Peyer's patch (tissue), 4 donors: ENCODE measurements at regions not wholly inside any gene's neighbourhood (a gene's known extent, or its start where the extent isn't known, plus 50 kb on each side); places are given as distances from the start of the nearest gene placed in this dataset.
A peak's percentile ranks its signal among the peaks of the same experiment; 100 is the strongest.

Experiments used
- DNase-seq, 3 donors: peaks; one replicate each; pipeline ENCODE4 v3.0.0-alpha.2; 2017 to 2019
- H3K27ac ChIP-seq, 4 donors: fragments of 200-600 bp; sonication (generic); one replicate each; pipeline ENCODE4 v1.5.1; 2016 to 2019
- H3K27me3 ChIP-seq, 2 donors: fragments of 200-600 bp; sonication (generic); one replicate each; pipeline ENCODE4 v1.5.1; 2019
- H3K36me3 ChIP-seq, 3 donors: fragments of 200-600 bp; sonication (generic); one replicate each; pipeline ENCODE4 v1.5.1; 2016 to 2019
- H3K4me1 ChIP-seq, 4 donors: fragments of 200-600 bp; sonication (generic); one replicate each; pipeline ENCODE4 v1.5.1; 2016 to 2019
- H3K4me3 ChIP-seq, 4 donors: fragments of 200-600 bp; sonication (generic); 1 replicate in 3 of 4; 2 replicates in 1 of 4; pipeline ENCODE4 v1.5.1; 2016 to 2019; ENCODE audit warnings: mild to moderate bottlenecking in 1 of 4
- H3K9me3 ChIP-seq, 4 donors: fragments of 200-600 bp; sonication (generic); one replicate each; pipeline ENCODE4 v1.5.1; 2016 to 2019; ENCODE audit warnings: mild to moderate bottlenecking in 1 of 4
- CTCF ChIP-seq, 6 experiments: fragments of 450-650 bp in 4 of 6; fragments of 200-600 bp in 2 of 6; sonication (generic) in 1 of 6; IDR thresholded peaks; one replicate each; pipeline ENCODE4 v1.5.1; 2017 to 2019; ENCODE audit warnings: antibody characterized with exemption in 6 of 6, mild to moderate bottlenecking in 3 of 6, moderate library complexity in 1 of 6
- POLR2A ChIP-seq, 2 donors: fragments of 450-650 bp; IDR thresholded peaks; one replicate each; pipeline ENCODE4 v1.5.1; 2017; ENCODE audit warnings: antibody characterized with exemption in 2 of 2, mild to moderate bottlenecking in 2 of 2, moderate library complexity in 2 of 2

- H3K4me1 ChIP-seq = no peaks in the 10 kb centered on the region
- no peaks in the 10 kb centered on the region for H3K36me3 ChIP-seq
- H3K27ac ChIP-seq = no peak overlapping the region
- no peaks in the 10 kb centered on the region for H3K27me3 ChIP-seq
- TF ChIP-seq CTCF (IDR thresholded peaks at IDR 0.05) (peak in 4 of 6 experiments; percentile 11 to 23 (median 14)), POLR2A (IDR thresholded peaks at IDR 0.05) (no peak)
- DNase-seq = peak in 1 of 3 donors; percentile 51
- no peak overlapping the region for H3K4me3 ChIP-seq
- H3K9me3 ChIP-seq = no peaks in the 10 kb centered on the region
Measured at GRCh38 chr3:127374086-127375010, 86.5 kb upstream of the PRR20G start.

- H3K4me3 ChIP-seq = no peak overlapping the region
- no peaks in the 10 kb centered on the region for H3K9me3 ChIP-seq
- no peaks in the 10 kb centered on the region for H3K27me3 ChIP-seq
- no peaks in the 10 kb centered on the region for H3K36me3 ChIP-seq
- H3K27ac ChIP-seq = no peak overlapping the region
- TF ChIP-seq CTCF (IDR thresholded peaks at IDR 0.05) (no peak), POLR2A (IDR thresholded peaks at IDR 0.05) (no peak)
- H3K4me1 ChIP-seq = no peaks in the 10 kb centered on the region
- DNase-seq = peak in 1 of 3 donors; percentile 18
Measured at GRCh38 chr3:127373441-127374085, 85.7 kb upstream of the PRR20G start.

- Histone ChIP-seq H3K36me3 (no peaks in the 10 kb centered on the region), H3K4me1 (no peaks in the 10 kb centered on the region), H3K27ac (no peak overlapping the region), H3K9me3 (no peaks in the 10 kb centered on the region), H3K4me3 (no peak overlapping the region), H3K27me3 (no peaks in the 10 kb centered on the region)
- TF ChIP-seq CTCF (IDR thresholded peaks at IDR 0.05) (no peak), POLR2A (IDR thresholded peaks at IDR 0.05) (no peak)
- DNase-seq = peak in 1 of 3 donors; percentile 30
Measured at GRCh38 chr3:127371846-127372245, 84.0 kb upstream of the PRR20G start.

- H3K36me3 ChIP-seq = no peaks in the 10 kb centered on the region
- H3K9me3 ChIP-seq = no peaks in the 10 kb centered on the region
- H3K27me3 ChIP-seq = no peaks in the 10 kb centered on the region
- no peak for DNase-seq
- no peaks in the 10 kb centered on the region for H3K4me1 ChIP-seq
- no peak overlapping the region for H3K27ac ChIP-seq
- H3K4me3 ChIP-seq = no peak overlapping the region
- TF ChIP-seq POLR2A (IDR thresholded peaks at IDR 0.05) (no peak), CTCF (IDR thresholded peaks at IDR 0.05) (no peak)
Measured at GRCh38 chr3:127371334-127371733, 83.5 kb upstream of the PRR20G start.

- Histone ChIP-seq H3K36me3 (no peaks in the 10 kb centered on the region), H3K27me3 (no peaks in the 10 kb centered on the region), H3K4me3 (no peak overlapping the region), H3K27ac (no peak overlapping the region), H3K4me1 (no peaks in the 10 kb centered on the region), H3K9me3 (no peaks in the 10 kb centered on the region)
- peak in 1 of 3 donors; percentile 15 for DNase-seq
- no peak for TF ChIP-seq CTCF (IDR thresholded peaks at IDR 0.05)
- no peak for TF ChIP-seq POLR2A (IDR thresholded peaks at IDR 0.05)
Measured at GRCh38 chr3:127370906-127371305, 83.1 kb upstream of the PRR20G start.
